MCF 10A (cell line): ENCODE measurements at regions not wholly inside any gene's neighbourhood (a gene's known extent, or its start where the extent isn't known, plus 50 kb on each side); places are given as distances from the start of the nearest gene placed in this dataset.

ENCODE experiments used
- BruUV-seq: library from RNA; stranded (reverse); fragments of 400-500 nt; replicated peaks from 2 replicates; lab custom pipeline; 2021; lab: Mats Ljungman, UMichigan
- CTCF ChIA-PET: fragments of 300-600 bp; sonication (Branson Sonifier 250); formaldehyde crosslinking; extraction: SDS; loops from one replicate; lab custom pipeline; 2021; ENCODE audit warnings: antibody characterized with exemption, inconsistent platforms; lab: Yijun Ruan, JAX
- POLR2A ChIA-PET: fragments of 300-600, 350-650 bp; sonication (Branson Sonifier 250); formaldehyde crosslinking; extraction: SDS; loops from one replicate; lab custom pipeline; 2020; ENCODE audit warnings: antibody characterized with exemption, inconsistent platforms; lab: Yijun Ruan, JAX
- DNase-seq: peaks from one replicate; pipeline ENCODE4 v3.0.0-alpha.2; 2018; ENCODE audit not compliant: unreplicated experiment
- H3K27ac Mint-ChIP-seq: one replicate; pipeline ENCODE4 v1.8.0; 2022; ENCODE audit warnings: mild to moderate bottlenecking, low read depth, mixed read lengths; ENCODE audit not compliant: unreplicated experiment
- H3K27me3 Mint-ChIP-seq: one replicate; pipeline ENCODE4 v1.8.0; 2022; ENCODE audit warnings: mixed read lengths; ENCODE audit not compliant: insufficient read depth, unreplicated experiment
- H3K36me3 Mint-ChIP-seq: one replicate; pipeline ENCODE4 v1.8.0; 2022; ENCODE audit warnings: mild to moderate bottlenecking, moderate library complexity, mixed read lengths; ENCODE audit not compliant: insufficient read depth, unreplicated experiment
- H3K4me1 Mint-ChIP-seq: one replicate; pipeline ENCODE4 v1.8.0; 2022; ENCODE audit warnings: mixed read lengths; ENCODE audit not compliant: insufficient read depth, unreplicated experiment
- H3K4me3 Mint-ChIP-seq: one replicate; pipeline ENCODE4 v1.8.0; 2022; ENCODE audit warnings: mild to moderate bottlenecking, moderate library complexity, mixed read lengths; ENCODE audit not compliant: unreplicated experiment
- H3K9me3 Mint-ChIP-seq: one replicate; pipeline ENCODE4 v1.8.0; 2022; ENCODE audit warnings: mixed read lengths; ENCODE audit not compliant: unreplicated experiment
- intact Hi-C: fragments of 100-400 bp; cut with micrococcal nuclease; formaldehyde crosslinking; loops from 2 replicates; pipeline ENCODE4 v1.14.1; 2022
- TF ChIP-seq, protein P1 (sequence below): fragments of 200-600 bp; IDR thresholded peaks from one replicate; pipeline ENCODE4 v1.8.0; 2022; ENCODE audit warnings: antibody characterized with exemption, mild to moderate bottlenecking; ENCODE audit not compliant: unreplicated experiment

DNA sequence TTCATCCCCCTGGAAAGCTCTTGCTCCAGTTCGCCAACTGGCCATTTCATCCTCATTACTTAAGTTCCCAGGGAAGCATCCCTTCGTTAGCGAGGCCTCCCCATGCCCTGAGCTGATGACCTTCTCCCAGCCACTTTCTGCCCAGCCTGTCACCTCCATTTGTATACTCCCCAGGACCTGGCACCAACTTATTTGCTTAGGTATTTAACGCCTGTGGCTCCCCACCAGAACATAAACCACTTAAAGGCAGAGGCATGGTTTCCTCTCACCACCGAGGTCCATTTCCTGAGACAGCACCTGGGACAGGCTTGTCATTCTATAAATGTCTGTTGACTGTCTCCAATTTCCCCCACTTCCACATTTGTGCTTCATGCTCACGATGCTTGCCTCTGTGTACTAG is 189.0 kb downstream of the ZNF621 start:
- intact Hi-C loops: no loop called here
- CTCF ChIA-PET: no interaction called here
- Mint-ChIP-seq H3K36me3 (no peaks in the 10 kb centered on the region), H3K4me3 (no peak overlapping the region), H3K27ac (no peak overlapping the region), H3K4me1 (peaks cover 17% of the 10 kb centered on the region), H3K9me3 (no peaks in the 10 kb centered on the region), H3K27me3 (no peaks in the 10 kb centered on the region)
- no peak for DNase-seq
- BruUV-seq: no TSS peak
- POLR2A ChIA-PET: interaction anchor here (0.7 kb wide), 1 partner anchor 482 kb away, joined by 3 read pairs; no protein-coding TSS in a partner anchor
- TF ChIP-seq, protein P1, sequence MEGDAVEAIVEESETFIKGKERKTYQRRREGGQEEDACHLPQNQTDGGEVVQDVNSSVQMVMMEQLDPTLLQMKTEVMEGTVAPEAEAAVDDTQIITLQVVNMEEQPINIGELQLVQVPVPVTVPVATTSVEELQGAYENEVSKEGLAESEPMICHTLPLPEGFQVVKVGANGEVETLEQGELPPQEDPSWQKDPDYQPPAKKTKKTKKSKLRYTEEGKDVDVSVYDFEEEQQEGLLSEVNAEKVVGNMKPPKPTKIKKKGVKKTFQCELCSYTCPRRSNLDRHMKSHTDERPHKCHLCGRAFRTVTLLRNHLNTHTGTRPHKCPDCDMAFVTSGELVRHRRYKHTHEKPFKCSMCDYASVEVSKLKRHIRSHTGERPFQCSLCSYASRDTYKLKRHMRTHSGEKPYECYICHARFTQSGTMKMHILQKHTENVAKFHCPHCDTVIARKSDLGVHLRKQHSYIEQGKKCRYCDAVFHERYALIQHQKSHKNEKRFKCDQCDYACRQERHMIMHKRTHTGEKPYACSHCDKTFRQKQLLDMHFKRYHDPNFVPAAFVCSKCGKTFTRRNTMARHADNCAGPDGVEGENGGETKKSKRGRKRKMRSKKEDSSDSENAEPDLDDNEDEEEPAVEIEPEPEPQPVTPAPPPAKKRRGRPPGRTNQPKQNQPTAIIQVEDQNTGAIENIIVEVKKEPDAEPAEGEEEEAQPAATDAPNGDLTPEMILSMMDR: no peak

DNA sequence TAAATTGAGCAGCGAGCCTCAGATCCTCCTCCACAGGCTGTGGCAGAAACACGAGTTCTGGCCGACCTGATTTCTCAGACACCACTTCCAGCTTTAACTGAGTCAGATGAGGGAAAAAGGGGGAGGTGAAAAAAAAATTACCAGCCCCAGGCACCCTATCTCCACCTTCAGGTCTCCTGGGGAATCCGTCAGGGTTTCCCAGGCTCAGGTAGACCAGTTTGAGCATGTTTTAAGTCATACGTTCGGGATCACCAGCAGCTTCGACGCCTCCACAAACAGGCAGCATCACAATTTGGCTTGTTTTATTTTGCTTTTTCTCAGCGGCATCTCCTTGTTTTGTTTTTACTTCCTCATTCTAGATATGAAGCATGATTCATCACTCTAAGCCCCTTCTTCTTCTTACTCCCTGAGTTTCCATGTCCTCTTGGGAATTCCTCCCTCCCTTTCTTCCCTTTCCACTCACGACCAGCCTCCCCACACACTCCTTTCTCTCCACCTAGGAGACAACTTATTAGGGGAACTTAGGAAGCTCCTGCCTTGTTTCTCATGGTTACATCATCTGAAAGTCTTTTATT is 190.1 kb downstream of the ZNF621 start:
- Mint-ChIP-seq H3K27me3 (no peaks in the 10 kb centered on the region), H3K4me1 (peaks cover 17% of the 10 kb centered on the region), H3K27ac (no peak overlapping the region), H3K9me3 (no peaks in the 10 kb centered on the region), H3K36me3 (no peaks in the 10 kb centered on the region), H3K4me3 (no peak overlapping the region)
- TF ChIP-seq, protein P1: no peak
- BruUV-seq: no TSS peak
- ChIA-PET POLR2A (no interaction called here), CTCF (interaction anchor here (1.1 kb wide), 1 partner anchor 488 kb away, joined by 4 read pairs; no protein-coding TSS in a partner anchor)
- no peak for DNase-seq
- intact Hi-C loops: no loop called here

DNA sequence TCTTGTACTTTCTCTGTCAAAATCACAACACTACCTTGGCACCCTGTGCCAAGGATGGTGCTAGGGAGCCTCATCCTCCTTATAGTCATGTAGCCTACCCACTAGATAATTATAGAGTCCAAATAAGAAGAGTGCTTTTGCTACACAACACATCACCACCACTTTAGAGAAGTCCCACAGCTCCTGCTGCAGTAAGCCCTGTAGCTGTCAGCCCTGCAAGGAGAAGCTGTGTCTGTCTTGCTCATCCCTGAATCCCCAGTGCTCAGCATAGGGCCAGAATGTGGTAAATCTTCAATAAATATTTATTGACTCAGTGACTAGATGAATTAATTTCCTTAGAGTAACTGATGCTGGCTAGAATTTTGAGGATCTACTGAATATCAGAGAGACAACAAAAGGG is 190.8 kb downstream of the ZNF621 start:
- no peak for DNase-seq
- intact Hi-C loops: no loop called here
- POLR2A ChIA-PET: interaction anchor here (0.6 kb wide), 1 partner anchor 35 kb away, joined by 3 read pairs; no protein-coding TSS in a partner anchor
- Mint-ChIP-seq H3K27me3 (no peaks in the 10 kb centered on the region), H3K36me3 (no peaks in the 10 kb centered on the region), H3K4me3 (no peak overlapping the region), H3K9me3 (no peaks in the 10 kb centered on the region), H3K27ac (no peak overlapping the region), H3K4me1 (peaks cover 17% of the 10 kb centered on the region)
- TF ChIP-seq, protein P1: no peak
- CTCF ChIA-PET: interaction anchor here (0.7 to 1.1 kb wide), 2 partner anchors 135 to 487 kb away, joined by 3 to 4 read pairs; no protein-coding TSS in a partner anchor
- no TSS peak for BruUV-seq

DNA sequence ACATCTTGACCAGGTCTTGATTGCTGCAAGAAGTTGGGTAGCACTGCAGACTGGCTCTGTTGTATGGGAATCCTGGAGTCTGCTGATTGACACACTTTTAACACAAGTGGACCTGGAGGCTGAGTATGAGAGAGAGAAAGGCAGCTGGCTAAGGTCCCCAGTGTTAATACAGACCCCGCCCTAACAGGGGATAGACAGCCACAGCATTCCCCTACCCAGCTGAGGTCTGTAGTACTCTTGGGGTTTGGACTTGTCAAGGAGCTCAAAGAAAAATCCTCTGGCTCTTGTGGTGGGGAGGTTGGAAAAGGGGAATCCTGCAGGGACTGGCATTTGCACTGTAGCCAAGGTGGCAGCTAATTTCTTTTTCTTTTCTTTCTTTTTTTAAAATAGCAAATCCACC is 192.7 kb downstream of the ZNF621 start:
- Mint-ChIP-seq H3K4me1 (peaks cover 17% of the 10 kb centered on the region), H3K9me3 (no peaks in the 10 kb centered on the region), H3K4me3 (no peak overlapping the region), H3K27ac (no peak overlapping the region), H3K36me3 (no peaks in the 10 kb centered on the region), H3K27me3 (no peaks in the 10 kb centered on the region)
- intact Hi-C loops: no loop called here
- no TSS peak for BruUV-seq
- DNase-seq: no peak
- ChIA-PET CTCF (interaction anchor here (0.6 to 4.2 kb wide), 4 partner anchors 27 to 1165 kb away, joined by 3 to 25 read pairs (median 12); no protein-coding TSS in a partner anchor), POLR2A (interaction anchor here (0.7 to 2.0 kb wide), 2 partner anchors 71 to 482 kb away, joined by 3 to 6 read pairs; partner anchors contain the start of gene CTNNB1)
- TF ChIP-seq, protein P1: no peak
